22Rv1 (cell line): ENCODE measurements at regions not wholly inside any gene's neighbourhood (a gene's known extent, or its start where the extent isn't known, plus 50 kb on each side); places are given as distances from the start of the nearest gene placed in this dataset.

Experiments
- CTCF ChIP-seq: fragments of 450-650 bp; IDR thresholded peaks from 2 replicates; pipeline ENCODE4 v1.5.1; 2017; ENCODE audit warnings: mild to moderate bottlenecking
- ZFX ChIP-seq: fragments of 450-650 bp; IDR thresholded peaks from 2 replicates; pipeline ENCODE4 v1.6.1; 2017; ENCODE audit warnings: antibody characterized with exemption, borderline replicate concordance

GRCh38 chr9:28206280-28206679, 633.0 kb upstream of the C9orf72 start:
- no peak for TF ChIP-seq CTCF
- no peak for TF ChIP-seq ZFX
